Activated CD8-positive, alpha-beta memory T cell treated with anti-CD3 and anti-CD28 coated beads for 4 hours (primary cell): ENCODE measurements at regions not wholly inside any gene's neighbourhood (a gene's known extent, or its start where the extent isn't known, plus 50 kb on each side); places are given as distances from the start of the nearest gene placed in this dataset.

Experiments
- DNase-seq, 2 donors: peaks; one replicate each; pipeline ENCODE4 v3.0.0-alpha.2; 2020; ENCODE audit warnings: low read depth in 2 of 2

- DNase-seq: no peak
Measured at GRCh38 chr16:79372503-79373184, 227.9 kb downstream of the MAF start.

- no peak for DNase-seq
Measured at GRCh38 chr16:79370736-79371135, 229.8 kb downstream of the MAF start.

DNA sequence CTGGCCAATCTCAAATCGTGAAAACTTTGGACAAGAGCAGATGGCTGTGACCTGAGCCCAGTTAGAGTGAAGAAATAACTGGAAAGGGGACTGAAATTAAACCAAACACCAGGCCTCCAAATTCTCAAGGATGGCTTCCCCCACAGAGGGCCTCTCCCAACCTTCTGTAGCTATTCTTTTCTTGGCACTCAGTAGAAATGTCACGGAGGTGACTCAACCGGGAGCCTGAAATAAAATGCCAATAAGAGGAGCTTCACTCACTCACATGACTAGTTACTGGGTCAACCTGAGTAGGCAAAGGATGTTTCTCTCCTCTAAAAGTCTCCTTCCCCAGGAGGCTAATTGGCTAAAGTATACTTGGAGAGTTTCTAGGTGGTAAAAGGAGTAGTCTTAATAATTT is 230.7 kb downstream of the MAF start:
- DNase-seq: no peak

GRCh38 chr16:79367822-79368221 is 232.7 kb downstream of the MAF start:
- no peak for DNase-seq

DNA sequence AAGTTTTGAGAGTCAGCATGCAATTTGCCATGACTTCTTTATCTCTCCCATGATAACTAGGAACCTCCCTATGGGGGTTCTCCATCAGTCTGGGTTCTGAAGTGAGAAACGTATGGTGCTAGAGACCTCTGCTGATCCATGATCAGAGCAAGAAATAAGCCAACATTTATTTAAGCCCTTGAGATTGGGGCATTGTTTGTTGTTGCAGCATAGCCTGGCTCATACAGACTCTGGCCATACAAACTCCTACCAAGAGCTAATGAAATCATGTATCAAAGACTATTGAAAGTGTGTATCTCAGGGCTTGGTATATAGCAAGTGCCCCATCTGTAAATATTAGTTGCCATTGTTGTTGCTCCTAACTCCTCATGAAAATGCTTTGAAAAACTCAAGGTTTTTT is 233.9 kb downstream of the MAF start:
- no peak for DNase-seq

DNA sequence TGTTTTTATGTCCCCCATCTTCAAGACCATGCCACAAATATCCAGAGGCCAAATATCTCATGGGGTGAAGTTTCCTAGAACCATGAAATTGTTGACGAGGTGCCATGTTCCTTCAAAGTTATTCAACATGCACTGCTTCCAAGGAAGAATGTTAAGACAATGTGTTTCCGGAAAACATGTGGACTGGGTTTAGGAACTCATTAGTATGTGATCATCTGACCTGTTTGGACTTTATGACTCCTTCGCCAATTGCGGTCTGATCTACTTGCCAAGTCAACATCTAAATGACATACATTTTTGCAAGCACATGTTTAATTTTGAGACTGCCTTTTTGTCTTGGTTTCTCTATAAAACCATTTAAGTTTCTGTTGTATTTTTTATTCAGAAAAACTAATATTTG is 234.8 kb downstream of the MAF start:
- no peak for DNase-seq

GRCh38 chr16:79363484-79363883 is 237.1 kb downstream of the MAF start:
- DNase-seq: no peak

- no peak for DNase-seq
Measured at GRCh38 chr16:79363035-79363434, 237.5 kb downstream of the MAF start.

DNA sequence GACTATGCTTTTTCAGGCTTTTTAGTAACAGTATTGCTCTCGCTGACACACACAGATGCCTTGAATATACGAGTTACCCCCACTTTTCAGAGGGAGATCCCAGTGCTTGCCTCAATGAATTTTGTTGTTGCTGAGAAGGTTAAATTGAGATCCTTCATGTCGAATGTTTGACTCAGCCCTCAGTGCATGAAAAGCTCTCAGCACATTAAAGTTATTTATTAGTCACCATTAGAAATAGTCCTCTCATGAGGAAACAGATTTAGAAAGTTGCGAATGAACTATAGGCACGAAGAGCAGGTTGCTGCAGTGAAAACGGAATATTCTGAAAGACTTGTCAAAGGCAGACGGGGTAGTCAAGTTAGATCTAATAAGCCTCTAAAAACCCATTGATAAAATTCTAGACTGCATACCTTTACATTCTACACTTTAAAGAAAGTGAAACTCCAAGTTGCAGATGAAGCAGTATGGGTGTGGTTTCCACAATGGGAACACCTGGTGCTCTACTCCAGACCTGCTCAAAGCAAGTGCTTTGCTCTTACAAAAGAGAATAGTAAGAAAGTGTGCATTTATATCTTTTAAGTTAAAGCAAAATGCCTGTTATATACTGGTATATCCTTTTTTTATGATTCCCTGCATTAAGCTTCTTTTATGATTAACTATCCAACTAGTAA is 238.1 kb downstream of the MAF start:
- DNase-seq: no peak

DNA sequence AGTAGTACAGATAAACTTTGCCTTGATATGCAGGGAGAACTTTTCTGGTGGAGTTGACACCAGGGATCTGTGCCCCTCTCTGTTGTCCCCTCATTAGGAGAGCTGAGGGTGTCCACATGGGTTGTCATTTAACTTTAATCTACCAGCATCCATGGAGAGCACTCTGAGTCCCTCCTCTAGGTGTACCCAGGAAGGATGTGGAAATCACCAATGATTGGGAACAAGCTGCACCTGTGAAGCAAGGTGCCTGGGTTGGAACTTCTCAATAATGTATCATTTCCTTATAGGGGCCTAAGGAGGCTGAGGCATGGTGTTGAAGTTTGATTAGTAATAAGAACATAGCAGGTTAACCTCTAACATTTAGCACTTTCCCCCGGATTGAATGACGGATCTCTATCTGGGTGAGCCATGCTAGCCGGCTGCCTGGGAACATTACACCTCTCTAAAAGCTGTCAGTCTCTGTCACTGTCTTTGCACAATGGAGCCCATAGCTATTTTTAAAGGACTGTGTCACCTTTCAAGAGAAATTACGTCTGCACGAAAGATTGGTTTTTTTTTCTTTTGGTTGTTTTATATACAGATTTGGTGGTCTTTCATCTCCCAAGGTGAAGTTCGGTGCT is 239.3 kb downstream of the MAF start:
- no peak for DNase-seq

DNA sequence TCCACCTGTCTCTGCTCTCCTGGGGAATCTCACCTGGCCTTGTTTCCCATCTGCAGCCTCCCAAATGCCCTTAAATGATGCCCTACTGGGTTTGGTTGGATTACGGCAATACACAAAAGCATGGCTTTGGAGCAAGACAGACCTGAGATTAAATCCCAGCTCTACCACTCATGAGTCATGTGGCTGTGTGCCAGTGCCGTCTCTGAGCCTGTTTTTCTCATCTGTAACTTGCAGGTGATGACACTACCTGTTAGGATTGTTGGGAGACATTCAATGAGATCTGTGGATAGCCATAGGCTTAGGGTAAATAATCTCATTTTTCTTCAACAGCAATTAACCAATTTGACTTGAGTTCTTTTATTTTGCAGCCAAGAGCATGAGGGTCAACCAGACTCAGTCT is 240.3 kb downstream of the MAF start:
- DNase-seq: no peak

DNA sequence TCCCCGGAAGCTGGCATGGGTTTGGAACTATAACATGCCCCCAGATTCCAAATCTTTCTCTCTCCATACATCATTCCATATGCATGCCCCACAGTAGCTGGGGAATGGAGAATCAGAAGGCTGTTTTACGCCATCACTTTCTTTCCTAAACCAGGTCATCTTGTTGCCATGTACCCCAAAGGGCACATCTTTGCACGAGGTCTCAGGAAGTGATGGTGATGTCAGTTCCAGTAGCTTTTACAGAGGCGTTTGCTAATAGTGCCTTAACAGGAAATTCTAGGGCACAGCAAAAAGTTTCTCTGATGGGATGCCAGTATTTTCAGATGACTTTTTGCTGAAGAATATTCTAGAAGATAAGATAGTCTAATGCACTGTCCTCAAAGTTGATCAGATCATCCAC is 241.5 kb downstream of the MAF start:
- no peak for DNase-seq

DNA sequence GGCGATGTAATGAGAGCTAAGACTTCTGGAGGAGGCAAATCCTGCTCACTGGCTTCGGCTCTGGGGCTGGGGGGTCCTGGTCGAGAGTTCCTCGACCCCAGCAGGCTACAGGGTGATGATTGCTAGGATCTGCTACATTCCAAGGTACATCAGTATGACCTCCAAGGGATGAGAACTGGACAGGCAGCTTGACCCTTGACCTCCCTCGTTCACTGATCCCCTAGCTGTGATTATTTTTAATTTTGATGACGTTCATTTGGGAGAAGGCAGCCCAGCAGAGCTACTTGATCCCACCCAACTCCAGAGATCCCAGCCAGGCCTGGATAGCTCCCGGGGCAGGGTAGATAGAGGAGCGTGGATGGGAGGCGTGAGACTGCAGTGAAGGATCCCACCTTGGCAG is 242.3 kb downstream of the MAF start:
- DNase-seq: no peak

GRCh38 chr16:79355600-79356358 is 244.8 kb downstream of the MAF start:
- no peak for DNase-seq

DNA sequence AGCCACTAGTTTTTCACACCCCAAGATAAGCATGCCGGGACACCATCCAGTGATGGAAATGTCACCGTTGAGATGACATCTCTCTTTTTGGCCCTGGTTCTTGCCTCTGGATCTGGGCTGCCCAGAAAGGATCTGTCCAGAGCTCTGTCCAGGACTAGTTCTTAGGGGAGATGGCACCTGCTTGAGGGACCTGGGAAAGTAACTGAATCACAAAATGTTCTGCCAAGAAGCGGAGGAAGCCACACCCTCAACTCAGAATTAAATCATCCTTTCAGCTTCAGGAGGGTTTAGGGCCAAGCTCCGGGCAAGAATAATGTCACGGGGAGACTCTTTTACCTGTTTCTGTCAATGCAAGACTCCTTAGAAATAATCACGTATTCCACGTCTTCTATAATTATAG is 248.6 kb downstream of the MAF start:
- no peak for DNase-seq

DNA sequence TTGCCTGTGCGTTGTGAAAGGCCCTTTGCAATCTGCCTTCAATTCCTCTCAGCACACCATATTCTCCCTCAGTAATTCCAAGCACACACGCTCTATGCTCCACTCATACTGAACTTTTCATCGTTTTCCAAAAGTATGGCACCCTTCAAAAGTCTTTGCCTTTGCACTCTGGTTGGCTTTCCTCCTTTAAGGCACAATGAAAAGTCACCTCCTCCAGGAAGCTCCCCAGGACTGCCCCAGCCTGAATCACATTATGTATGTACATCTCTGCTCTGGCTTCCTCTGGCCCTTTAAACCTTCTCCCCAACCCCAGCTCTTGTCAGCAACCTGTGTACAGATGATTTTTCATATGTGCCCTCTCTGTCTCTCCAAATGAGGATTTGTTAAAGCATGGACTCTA is 250.7 kb downstream of the MAF start:
- no peak for DNase-seq

- DNase-seq: no peak
Measured at GRCh38 chr16:79348521-79349306, 251.8 kb downstream of the MAF start.

DNA sequence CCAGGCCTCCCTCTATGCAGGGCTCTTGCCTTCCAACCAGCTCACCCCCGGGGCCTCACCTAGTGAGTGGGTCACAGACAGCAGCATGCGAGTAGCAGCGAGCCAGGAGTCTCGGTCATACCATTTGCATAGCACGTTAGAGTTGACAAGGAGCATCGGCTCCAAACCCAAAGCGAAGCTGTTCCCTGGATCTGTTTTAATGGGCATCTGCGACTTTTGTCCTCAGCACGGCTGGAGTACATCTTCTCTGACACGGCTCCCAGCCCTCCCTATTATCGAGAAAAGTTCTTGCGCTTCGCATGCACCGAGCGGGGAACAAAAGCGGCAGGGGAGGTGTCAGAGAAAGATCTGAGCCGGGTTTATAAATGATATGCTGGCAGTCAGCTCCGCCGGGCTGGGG is 253.3 kb downstream of the MAF start:
- DNase-seq: no peak

DNA sequence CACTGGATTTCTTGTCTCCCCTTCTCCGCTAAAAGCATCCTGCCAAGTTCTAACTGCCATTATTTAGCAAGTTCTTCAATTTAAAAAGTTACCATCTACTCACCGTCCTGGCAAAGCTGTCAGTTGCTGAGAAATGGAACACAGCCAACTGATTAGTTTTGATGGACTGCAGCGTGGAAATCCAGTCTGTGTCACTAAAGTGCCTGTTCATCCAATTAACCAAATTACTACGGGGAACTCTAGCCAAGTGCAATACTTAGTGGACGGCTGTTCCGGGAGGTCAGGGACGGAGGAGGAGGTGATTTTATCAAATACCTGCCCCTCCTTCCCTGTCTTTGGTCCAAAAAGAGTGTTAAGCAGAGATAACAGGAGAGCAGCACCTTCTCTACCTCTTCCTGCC is 260.7 kb downstream of the MAF start:
- DNase-seq: no peak

DNA sequence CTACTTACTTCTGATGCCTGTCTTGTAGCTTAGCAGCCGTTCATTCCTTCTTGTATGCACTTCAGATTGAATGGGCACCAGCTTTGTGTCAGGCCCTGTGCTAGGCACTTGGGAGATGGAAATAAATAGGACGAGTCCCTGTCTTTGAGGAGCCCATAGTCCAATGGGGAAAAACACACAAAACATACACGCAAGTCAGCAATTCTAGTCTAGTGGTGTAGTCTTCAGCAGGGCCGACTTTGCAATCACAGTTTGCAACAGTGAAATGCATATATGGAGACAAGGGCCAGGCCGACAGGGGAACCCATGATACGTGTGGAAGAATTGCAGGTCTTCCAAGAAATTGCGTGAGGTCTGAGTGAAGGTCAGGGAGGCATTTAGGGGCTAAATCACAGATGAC is 262.6 kb downstream of the MAF start:
- no peak for DNase-seq

- DNase-seq: no peak
Measured at GRCh38 chr16:79336437-79337229, 263.9 kb downstream of the MAF start.
